ENCODE measurements at regions not wholly inside any gene's neighbourhood (a gene's known extent, or its start where the extent isn't known, plus 50 kb on each side); places are given as distances from the start of the nearest gene placed in this dataset.

DNA sequence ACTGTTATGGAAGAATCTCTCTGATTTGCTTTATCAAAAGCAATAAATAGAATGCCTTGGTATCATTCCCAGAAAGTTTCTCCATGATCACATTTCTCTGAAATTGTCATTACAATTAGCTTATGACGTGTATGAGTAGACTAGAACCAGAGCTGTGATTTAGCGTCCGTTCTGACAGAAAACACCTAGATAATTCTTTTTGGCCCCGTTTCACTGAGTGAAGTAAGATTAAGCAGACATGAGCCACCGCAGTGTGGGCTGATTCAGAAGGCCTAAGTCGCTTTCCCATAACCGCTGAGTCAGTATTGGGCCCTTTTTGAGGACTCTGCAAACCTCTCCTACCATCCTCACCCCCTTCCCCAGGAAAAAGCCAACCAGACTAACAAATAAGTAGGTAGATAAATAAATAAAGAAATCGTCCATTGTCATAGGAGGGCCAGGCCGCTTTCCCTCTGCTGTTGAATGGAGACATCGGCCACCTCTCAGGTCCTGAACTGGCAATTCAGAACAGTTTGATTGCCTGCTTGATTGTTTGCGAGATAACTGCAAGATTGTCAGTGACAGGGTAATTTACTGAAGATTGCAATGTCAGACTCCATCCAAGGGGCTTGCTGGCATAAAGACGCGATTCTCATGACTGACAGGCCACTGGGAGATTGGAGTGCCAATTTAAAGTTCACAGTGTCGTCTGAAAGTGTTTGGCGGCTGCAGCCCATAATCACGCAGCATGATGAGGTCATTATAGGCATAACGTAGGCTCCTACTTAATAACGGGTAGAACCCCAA is 105.0 kb upstream of the WWC1 start:
- no peak overlapping the region for H3K4me3 ChIP-seq (ENCODE audit: low read depth, low read length)
- no peak for DNase-seq (ENCODE audit: low read depth)
- TF ChIP-seq CTCF (IDR thresholded peaks at IDR 0.05; ENCODE audit: control insufficient read depth, extremely low read depth, insufficient read depth): no peak

DNA sequence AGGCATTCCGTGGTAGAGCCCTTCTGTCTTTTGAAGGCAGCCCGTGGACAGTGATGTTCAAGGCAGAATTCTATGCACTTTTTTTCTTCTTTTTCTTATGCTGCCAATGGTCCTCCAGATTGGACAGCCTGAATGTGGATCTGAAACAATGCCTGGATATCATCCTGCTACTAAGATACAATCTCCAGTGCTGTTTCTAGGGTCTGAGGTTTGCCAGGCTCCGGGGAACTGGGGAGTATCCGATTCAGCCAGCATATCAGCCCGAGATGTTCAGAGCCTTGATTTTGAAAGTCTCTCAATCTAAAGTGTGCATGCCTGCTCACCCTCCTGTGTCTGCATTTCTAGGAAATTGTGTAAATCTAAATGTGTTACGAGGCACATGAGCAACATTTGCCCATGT is 103.8 kb upstream of the WWC1 start:
- DNase-seq (ENCODE audit: low read depth): no peak
- H3K4me3 ChIP-seq (ENCODE audit: low read depth, low read length): no peak overlapping the region
- TF ChIP-seq CTCF (IDR thresholded peaks at IDR 0.05; ENCODE audit: control insufficient read depth, extremely low read depth, insufficient read depth): no peak

GRCh38 chr5:168188182-168188581 is 103.3 kb upstream of the WWC1 start:
- DNase-seq (ENCODE audit: low read depth): no peak
- no peak overlapping the region for H3K4me3 ChIP-seq (ENCODE audit: low read depth, low read length)
- no peak for TF ChIP-seq CTCF (IDR thresholded peaks at IDR 0.05; ENCODE audit: control insufficient read depth, extremely low read depth, insufficient read depth)

DNA sequence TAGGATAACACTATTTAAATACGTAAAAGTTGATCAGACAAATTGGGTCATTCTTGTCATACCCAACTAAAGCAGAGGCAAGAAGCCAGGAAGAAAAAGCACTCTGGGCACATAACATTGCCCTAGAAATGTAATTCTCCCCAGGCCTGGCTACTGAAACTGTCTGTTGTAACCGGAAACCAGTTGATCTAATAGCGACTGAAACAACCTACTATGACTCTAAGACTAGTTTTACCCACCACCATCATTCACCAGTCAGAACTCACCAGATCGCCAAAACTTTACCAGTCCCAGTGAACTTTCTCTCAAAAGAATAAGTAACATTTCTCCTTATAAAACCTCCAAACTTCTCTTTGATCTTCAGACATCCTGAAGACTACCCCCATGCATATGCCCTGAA is 99.3 kb upstream of the WWC1 start:
- TF ChIP-seq CTCF (IDR thresholded peaks at IDR 0.05; ENCODE audit: control insufficient read depth, extremely low read depth, insufficient read depth): no peak
- H3K4me3 ChIP-seq (ENCODE audit: low read depth, low read length): no peak overlapping the region
- no peak for DNase-seq (ENCODE audit: low read depth)

- TF ChIP-seq CTCF (IDR thresholded peaks at IDR 0.05; ENCODE audit: control insufficient read depth, extremely low read depth, insufficient read depth): no peak
- DNase-seq (ENCODE audit: low read depth): no peak
- H3K4me3 ChIP-seq (ENCODE audit: low read depth, low read length): no peak overlapping the region
Measured at GRCh38 chr5:168193493-168194250, 97.8 kb upstream of the WWC1 start.

DNA sequence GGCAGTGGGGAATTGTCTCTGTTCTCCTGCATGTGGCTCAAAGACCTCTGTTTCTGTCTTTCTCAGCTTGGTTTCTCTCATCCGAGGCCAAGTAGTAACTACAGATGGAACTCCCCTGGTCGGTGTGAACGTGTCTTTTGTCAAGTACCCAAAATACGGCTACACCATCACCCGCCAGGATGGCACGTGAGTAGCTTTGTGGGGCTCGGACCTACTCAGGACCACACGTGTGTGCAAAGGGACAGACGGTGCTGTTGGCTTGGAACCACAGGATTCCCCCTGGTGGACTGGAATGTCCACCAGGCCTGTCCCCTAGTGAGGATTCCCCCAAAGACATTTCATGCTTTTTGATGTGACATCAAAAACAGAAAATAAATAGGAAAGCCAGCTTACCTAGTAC is 96.3 kb upstream of the WWC1 start:
- no peak for TF ChIP-seq CTCF (IDR thresholded peaks at IDR 0.05; ENCODE audit: control insufficient read depth, extremely low read depth, insufficient read depth)
- DNase-seq (ENCODE audit: low read depth): no peak

More for the DNA sequence above, 96.3 kb upstream of the WWC1 start:
- H3K4me3 ChIP-seq (ENCODE audit: low read depth, low read length): no peak overlapping the region

Measured in LNCaP clone FGC (cell line).